GM12864 (cell line): ENCODE measurements at regions not wholly inside any gene's neighbourhood (a gene's known extent, or its start where the extent isn't known, plus 50 kb on each side); places are given as distances from the start of the nearest gene placed in this dataset.
"Not testable (repeated sequence)": the region's sequence is repeated elsewhere in the genome, so short reads cannot be mapped to it uniquely, and the experiment has no call there.

Experiments used
- DNase-seq: peaks from one replicate; pipeline ENCODE4 v3.0.0-alpha.2; 2011; ENCODE audit warnings: low read depth
- H3K4me3 ChIP-seq: 2 replicates; pipeline ENCODE4 v1.5.1; 2011; ENCODE audit warnings: mild to moderate bottlenecking, low read depth, low read length, control low read depth
- CTCF ChIP-seq: IDR thresholded peaks from 2 replicates; pipeline ENCODE4 v1.5.1; 2011; ENCODE audit warnings: low read depth, mild to moderate bottlenecking, moderate library complexity, low read length, control low read depth, inconsistent platforms; ENCODE audit errors: missing control alignments

GRCh38 chr1:188017921-188018320, 1189.2 kb downstream of the PLA2G4A start:
- H3K4me3 ChIP-seq, result no peak overlapping the region
- DNase-seq, result no peak
- TF ChIP-seq CTCF, result no peak

GRCh38 chr1:188022661-188023060, 1193.9 kb downstream of the PLA2G4A start:
- H3K4me3 ChIP-seq, result no peak overlapping the region
- TF ChIP-seq CTCF, result no peak
- no peak for DNase-seq

DNA sequence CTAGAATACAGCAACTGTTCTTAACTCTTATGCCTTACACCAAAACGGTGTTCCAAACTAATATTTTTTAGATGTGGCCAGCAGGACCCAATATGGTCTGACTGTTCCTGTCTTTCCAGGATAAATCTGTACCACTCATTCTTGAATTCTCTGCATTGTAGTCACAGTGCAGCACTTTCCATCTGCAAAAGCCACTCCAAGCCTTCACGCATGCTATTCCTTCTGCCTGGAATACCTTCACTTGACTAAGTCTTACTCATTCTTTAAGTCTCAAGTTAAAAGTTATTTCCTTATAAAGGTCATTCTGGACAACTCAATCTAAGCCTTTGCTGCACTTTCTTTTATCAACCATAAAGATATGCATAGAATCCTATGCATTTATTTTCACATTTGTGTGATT, 1194.5 kb downstream of the PLA2G4A start:
- no peak overlapping the region for H3K4me3 ChIP-seq
- no peak for DNase-seq
- no peak for TF ChIP-seq CTCF

GRCh38 chr1:188027613-188028012, 1198.9 kb downstream of the PLA2G4A start:
- no peak for TF ChIP-seq CTCF
- no peak for DNase-seq

DNA sequence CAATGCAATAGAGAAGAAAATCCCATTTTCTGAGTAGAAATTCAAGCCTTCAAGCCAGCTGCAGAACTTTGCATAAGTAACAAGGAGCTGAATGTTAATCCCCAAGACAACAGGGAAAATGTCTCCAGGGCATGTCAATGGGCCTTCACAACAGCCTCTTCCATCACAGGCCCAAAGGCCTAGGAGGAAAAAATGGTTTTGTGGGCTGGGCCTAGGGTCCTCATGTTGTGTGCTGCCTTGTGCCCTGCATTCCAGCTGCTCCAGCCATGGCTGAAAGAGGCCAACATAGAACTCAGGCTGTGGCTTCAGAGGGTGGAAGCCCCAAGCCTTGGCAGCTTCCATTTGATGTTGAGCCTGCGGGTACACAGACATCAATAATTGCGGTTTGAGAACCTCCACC, 1208.8 kb downstream of the PLA2G4A start:
- not testable (repeated sequence) for H3K4me3 ChIP-seq

More at GRCh38 chr1:188027613-188028012, 1198.9 kb downstream of the PLA2G4A start:
- H3K4me3 ChIP-seq, result no peak overlapping the region

DNA sequence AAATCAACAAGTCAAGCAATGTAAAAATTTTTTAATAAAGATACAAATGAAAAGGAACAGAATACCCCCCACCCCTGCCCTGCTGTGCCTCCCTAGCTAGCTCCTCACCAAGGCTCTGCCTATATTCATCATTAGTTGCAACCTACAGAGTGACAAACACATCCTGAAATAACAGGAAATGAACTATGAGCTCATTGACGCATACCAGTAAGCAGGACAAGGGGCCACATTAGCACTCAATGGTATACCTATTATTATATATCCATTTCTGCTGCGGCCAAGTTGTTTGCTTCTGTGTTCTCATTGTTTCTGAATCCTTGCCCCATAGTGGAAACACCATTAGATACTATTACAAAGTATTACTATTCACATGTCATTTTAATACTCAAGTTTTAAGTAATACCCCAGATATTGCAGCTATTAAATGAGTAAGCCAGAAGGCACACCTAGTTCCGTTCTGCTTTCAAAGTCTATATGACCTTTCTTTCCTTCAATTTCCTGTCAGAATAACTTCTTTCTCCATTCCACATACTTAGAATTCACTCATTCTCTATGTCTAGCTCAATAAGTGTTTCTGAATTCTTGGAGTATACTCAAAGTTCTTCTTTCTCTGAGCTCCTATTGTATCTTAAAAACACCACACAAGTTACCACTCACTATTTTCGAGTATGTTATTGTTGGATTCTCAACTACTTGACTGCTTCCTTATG, 1214.9 kb downstream of the PLA2G4A start:
- DNase-seq, result no peak
- no peak for TF ChIP-seq CTCF
- H3K4me3 ChIP-seq, result no peak overlapping the region

More for the DNA sequence above, 1208.8 kb downstream of the PLA2G4A start:
- DNase-seq, result not testable (repeated sequence)

GRCh38 chr1:188050250-188050649, 1221.5 kb downstream of the PLA2G4A start:
- DNase-seq, result no peak
- no peak overlapping the region for H3K4me3 ChIP-seq
- no peak for TF ChIP-seq CTCF

DNA sequence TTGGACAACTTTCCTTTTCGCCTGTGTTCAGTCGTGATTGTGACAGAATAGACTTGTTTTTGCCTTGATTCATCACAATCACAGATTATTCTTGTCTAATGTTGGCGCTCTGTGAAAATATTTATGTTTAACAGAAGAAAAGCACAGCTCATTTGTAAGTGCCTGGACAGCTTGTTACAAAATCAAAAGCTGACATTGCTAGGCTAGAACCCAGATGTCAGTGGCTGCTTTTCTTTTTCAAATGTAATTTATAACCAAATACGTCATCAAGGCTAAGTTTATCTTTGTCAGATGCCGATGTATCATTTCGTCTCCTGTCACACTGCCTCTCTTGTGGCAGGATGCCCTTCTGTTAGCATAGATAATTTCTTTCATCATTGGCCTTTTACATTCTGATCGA, 1227.3 kb downstream of the PLA2G4A start:
- no peak for DNase-seq
- no peak overlapping the region for H3K4me3 ChIP-seq
- no peak for TF ChIP-seq CTCF
